Fibroblast of the aortic adventitia (primary cell): ENCODE measurements at regions not wholly inside any gene's neighbourhood (a gene's known extent, or its start where the extent isn't known, plus 50 kb on each side); places are given as distances from the start of the nearest gene placed in this dataset.

ENCODE experiments used
- DNase-seq: peaks from one replicate; pipeline ENCODE4 v3.0.0-alpha.2; 2010; ENCODE audit warnings: low read depth
- H3K4me3 ChIP-seq: 2 replicates; pipeline ENCODE4 v1.5.1; 2011; ENCODE audit warnings: low read depth, mild to moderate bottlenecking, control low read depth, low read length, moderate library complexity
- CTCF ChIP-seq: IDR thresholded peaks from 2 replicates; pipeline ENCODE4 v1.5.1; 2011; ENCODE audit warnings: mild to moderate bottlenecking, low read length, control low read depth, inconsistent platforms; ENCODE audit not compliant: insufficient read depth

GRCh38 chr3:141418751-141419150 lies 50.4 kb downstream of the ZBTB38 start:
- H3K4me3 ChIP-seq = no peak overlapping the region
- no peak for TF ChIP-seq CTCF
- no peak for DNase-seq

- DNase-seq = peak; percentile 72
- H3K4me3 ChIP-seq = no peak overlapping the region
- no peak for TF ChIP-seq CTCF
Measured at GRCh38 chr3:141419946-141420345, 51.6 kb downstream of the ZBTB38 start.

- no peak for TF ChIP-seq CTCF
- no peak overlapping the region for H3K4me3 ChIP-seq
Measured at GRCh38 chr3:141421186-141421585, 52.9 kb downstream of the ZBTB38 start.

GRCh38 chr3:141421639-141422319 lies 53.5 kb downstream of the ZBTB38 start:
- peak; percentile 84 for DNase-seq
- no peak for TF ChIP-seq CTCF
- no peak overlapping the region for H3K4me3 ChIP-seq

More at GRCh38 chr3:141421186-141421585, 52.9 kb downstream of the ZBTB38 start:
- no peak for DNase-seq

GRCh38 chr3:141422961-141423582 lies 54.8 kb downstream of the ZBTB38 start:
- DNase-seq = no peak
- no peak for TF ChIP-seq CTCF
- no peak overlapping the region for H3K4me3 ChIP-seq

- no peak for TF ChIP-seq CTCF
- no peak overlapping the region for H3K4me3 ChIP-seq
- DNase-seq = no peak
Measured at GRCh38 chr3:141425523-141426233, 57.4 kb downstream of the ZBTB38 start.
